ENCODE measurements at regions not wholly inside any gene's neighbourhood (a gene's known extent, or its start where the extent isn't known, plus 50 kb on each side); places are given as distances from the start of the nearest gene placed in this dataset.

DNA sequence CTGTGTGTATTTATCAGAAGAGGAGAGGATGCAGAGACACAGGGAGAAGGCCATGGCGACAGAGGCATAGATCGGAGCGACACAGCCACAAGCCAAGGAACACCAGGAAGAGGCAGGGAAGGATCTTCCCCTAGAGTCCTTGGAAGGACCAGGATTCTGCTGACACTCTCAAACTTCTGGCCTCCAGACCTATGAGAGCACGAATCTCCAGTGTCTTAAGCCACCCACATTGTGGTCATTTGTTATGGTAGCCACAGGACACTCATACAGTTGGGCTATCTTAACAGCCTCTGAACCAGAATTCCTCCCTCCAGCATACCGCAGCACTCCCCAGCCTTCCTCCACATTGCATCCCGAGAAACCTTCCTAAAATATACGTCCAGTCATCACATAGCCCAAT, 367.0 kb upstream of the MGMT start:
- DNase-seq (no peak), ATAC-seq (no peak)
- Mint-ChIP-seq H3K4me1 (peaks cover 31 to 63% (median 47%) of the 10 kb centered on the region in 4 donors), H3K27ac (peak overlapping the region in 3 of 10 donors; percentile 3 to 60 (median 57)), H3K36me3 (no peaks in the 10 kb centered on the region), H3K27me3 (no peaks in the 10 kb centered on the region), H3K4me3 (peak overlapping the region in 2 of 10 donors; percentile 19 to 21), H3K9me3 (no peaks in the 10 kb centered on the region)
- POLR2A ChIA-PET = interaction anchor here (2.1 kb wide), 1 partner anchor 9 kb away, joined by 8 read pairs; no protein-coding TSS in a partner anchor

DNA sequence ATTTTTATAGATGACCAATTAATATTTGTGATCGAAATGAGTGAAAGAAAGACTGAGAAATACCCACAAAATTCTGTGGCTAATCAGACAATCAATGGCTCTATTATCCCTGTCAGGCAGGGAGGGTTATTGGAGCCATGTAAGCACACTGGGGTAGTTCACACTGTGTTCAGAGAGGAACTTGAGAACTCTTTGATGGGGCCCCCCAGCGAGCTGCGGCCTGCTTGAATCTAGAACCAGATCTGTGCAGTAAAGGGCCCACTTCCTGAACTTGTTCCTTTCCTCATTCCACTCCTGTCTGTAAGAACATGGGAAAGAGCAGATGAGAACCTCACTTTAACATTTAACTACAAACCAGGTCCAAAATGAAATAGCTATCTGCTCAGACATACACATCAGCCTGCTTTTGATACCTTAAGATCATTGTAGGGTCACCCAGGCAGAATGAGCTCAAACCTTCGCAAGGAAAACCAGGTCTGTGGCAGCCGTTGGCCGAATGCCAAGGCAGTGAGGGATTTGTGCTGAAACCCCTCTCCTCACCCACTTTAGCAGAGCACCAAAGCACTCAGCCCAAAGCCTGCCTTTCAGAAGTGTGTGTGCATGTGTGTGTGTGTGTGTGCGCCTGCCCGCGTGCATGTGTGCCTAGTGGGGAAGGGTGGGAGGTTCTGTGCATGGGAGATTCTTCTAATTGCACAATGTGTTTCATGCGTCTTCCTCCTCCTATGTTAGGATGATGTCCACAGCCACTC, 365.6 kb upstream of the MGMT start:
- peaks cover 38 to 76% (median 59%) of the 10 kb centered on the region in 4 donors for H3K4me1 Mint-ChIP-seq

DNA sequence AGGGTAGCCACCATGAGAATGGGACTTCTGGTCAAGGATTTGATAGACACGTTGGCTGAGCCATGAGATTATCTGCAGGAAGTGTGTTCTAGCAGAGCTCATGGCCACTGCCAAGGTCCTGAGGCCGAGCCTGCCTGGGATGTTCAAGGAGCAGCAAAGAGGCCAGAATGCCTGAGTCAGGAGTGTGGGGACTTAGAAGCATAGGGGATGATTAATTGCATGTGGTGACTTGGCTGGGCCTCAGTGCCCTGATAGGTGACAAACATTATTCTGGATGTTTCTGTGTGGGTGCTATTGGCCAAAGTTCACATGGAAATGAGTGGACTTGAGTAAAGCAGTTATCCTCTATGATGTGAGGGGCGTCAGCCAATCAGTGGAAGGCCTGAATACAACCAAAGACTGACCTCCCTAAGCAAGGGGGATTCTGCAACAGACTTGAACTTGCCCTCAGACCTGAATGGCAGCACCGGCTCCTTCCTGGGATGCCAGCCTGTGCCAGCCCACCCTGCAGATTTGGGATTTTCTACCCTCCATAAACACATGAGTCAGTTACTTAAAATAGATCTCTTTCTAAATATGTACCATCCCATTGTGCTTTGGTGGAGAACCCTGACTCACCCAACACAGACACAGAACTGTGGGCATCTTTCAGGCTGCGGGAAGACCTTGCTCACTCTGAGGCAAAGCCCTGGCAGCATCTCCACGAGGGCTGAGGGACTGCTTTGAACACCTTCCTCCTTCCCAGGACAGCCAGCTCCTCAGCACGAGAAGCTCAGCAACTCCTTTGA, 363.9 kb upstream of the MGMT start:
- ATAC-seq (no peak), DNase-seq (no peak)
- no peaks in the 10 kb centered on the region for H3K9me3 Mint-ChIP-seq
- H3K4me1 Mint-ChIP-seq = peaks cover 41 to 87% (median 62%) of the 10 kb centered on the region in 4 donors
- no peaks in the 10 kb centered on the region for H3K36me3 Mint-ChIP-seq
- H3K27me3 Mint-ChIP-seq = no peaks in the 10 kb centered on the region
- H3K27ac Mint-ChIP-seq = peak overlapping the region in 9 of 10 donors; percentile 1 to 95 (median 86)
- POLR2A ChIA-PET = interaction anchor here (0.7 to 1.3 kb wide), 2 partner anchors 68 to 335 kb away, joined by 3 to 9 read pairs; no protein-coding TSS in a partner anchor
- peak overlapping the region in 4 of 10 donors; percentile 7 to 80 (median 52) for H3K4me3 Mint-ChIP-seq

More for the DNA sequence above, 365.6 kb upstream of the MGMT start:
- H3K27ac Mint-ChIP-seq = peak overlapping the region; percentile 67 to 95 (median 86)
- H3K4me3 Mint-ChIP-seq = peak overlapping the region; percentile 30 to 80 (median 64)
- peak; percentile 72 to 86 for ATAC-seq
- DNase-seq = peak in 8 of 10 donors; percentile 10 to 72 (median 36)
- no peaks in the 10 kb centered on the region for H3K9me3 Mint-ChIP-seq
- no peaks in the 10 kb centered on the region for H3K36me3 Mint-ChIP-seq
- no peaks in the 10 kb centered on the region for H3K27me3 Mint-ChIP-seq
- POLR2A ChIA-PET = interaction anchor here (0.6 to 2.1 kb wide), 6 partner anchors 11 to 65 kb away, joined by 3 to 8 read pairs (median 4); no protein-coding TSS in a partner anchor

DNA sequence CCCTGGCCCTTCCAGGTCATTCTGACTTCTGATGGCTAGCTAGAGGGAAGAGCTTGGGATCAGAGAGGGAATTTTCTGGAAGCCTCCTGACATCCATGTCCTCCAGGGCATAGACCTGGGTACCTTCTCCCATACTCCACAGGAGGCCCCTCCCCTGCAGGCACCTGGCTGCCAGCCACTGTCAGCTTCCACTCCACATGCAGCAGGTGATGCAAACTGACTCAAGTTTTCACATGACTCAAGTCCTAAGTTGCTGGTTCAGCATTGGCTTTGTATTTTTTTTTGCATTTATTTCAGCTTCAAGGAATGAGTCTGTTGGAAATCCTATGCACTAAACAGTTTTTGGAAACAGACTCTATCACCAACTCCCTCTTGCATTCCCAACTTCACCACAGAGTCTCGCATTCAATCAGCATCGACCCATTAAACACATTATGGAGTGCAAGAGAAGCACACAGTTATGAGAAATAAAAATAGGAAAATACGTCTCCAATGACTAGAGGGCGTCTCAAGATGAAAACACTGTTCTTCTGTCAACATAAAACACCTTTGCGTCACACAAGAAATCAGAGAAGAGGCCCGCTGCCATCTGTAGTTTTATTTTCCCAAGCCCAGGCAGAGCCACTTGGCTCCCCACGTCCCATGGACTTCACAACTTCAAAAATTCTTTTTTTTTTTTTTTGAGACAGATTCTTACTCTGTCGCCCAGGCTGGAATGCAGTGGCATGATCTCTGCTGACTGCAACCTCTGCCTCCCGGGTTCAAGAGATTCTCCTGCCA, 362.6 kb upstream of the MGMT start:
- H3K36me3 Mint-ChIP-seq = no peaks in the 10 kb centered on the region
- DNase-seq (no peak), ATAC-seq (peak in 1 of 2 donors; percentile 20)
- H3K27ac Mint-ChIP-seq = peak overlapping the region; percentile 69 to 96 (median 88)
- POLR2A ChIA-PET = interaction anchor here (1.1 to 1.3 kb wide), 2 partner anchors 14 to 69 kb away, joined by 3 to 9 read pairs; no protein-coding TSS in a partner anchor
- no peaks in the 10 kb centered on the region for H3K27me3 Mint-ChIP-seq
- H3K4me1 Mint-ChIP-seq = peaks cover 48 to 94% (median 69%) of the 10 kb centered on the region in 4 donors
- H3K9me3 Mint-ChIP-seq = no peaks in the 10 kb centered on the region
- peak overlapping the region in 9 of 10 donors; percentile 1 to 77 (median 67) for H3K4me3 Mint-ChIP-seq

DNA sequence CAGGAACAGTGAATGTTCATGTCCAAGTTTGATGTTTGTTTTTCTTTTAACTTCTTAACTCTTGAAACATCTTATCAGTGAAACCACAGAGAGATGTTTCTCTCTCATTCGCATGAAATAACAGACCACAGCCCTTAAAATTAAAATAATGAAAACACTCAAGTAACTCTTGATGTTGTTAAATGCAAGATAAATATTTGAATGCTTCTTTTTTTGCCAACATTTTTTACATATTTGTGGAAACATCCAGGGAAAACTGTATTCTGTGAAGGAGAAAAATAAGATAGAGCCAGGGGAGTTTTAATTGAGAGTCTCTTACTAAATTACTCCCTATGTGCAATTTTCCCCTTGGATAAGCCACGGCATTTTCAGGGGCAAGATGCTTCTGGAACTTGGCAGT, 361.8 kb upstream of the MGMT start:
- Mint-ChIP-seq H3K9me3 (no peaks in the 10 kb centered on the region), H3K27me3 (no peaks in the 10 kb centered on the region), H3K4me3 (peak overlapping the region in 8 of 10 donors; percentile 37 to 77 (median 70)), H3K36me3 (no peaks in the 10 kb centered on the region), H3K27ac (peak overlapping the region; percentile 69 to 96 (median 88)), H3K4me1 (peaks cover 48 to 97% (median 64%) of the 10 kb centered on the region in 4 donors)
- no peak for ATAC-seq
- POLR2A ChIA-PET = no interaction called here
- peak in 1 of 10 donors; percentile 10 for DNase-seq

DNA sequence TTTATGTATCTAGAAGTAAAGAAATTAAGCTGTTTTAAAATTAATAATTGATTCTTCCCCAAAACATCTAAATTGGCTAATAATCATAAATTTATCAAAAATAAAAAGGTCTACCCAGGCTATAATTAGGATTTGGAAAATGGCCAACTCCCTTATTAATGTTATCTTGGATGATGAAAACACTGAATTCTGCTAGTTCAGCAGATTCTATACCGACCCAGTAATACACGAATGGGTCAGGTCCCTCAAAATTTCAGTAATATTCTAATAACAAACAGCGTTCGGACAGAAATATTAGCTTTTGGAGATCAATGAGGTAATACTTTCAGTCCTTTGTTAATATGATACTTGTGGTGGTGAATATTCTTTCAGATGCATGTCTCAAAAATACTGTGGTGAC, 360.7 kb upstream of the MGMT start:
- H3K27ac Mint-ChIP-seq = peak overlapping the region in 3 of 10 donors; percentile 42 to 87 (median 53)

DNA sequence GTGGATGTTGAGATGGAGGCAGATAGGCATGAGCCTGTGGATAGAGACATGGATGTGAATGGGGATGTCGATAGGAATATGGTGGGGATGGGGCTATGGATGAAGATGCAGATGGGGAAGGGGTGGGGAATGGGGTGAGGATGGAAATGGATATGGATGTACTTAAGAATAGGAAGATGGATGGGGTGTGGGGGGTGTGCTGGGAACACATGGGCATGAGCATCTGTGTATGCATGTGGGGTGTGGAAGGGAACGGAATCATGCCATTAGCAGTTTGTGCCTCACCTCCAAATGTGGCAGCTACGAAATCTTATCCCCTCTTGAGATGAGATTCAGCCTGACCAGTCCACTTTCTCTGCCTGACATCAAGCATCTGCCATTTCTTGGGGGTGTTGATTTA, 359.5 kb upstream of the MGMT start:
- H3K27me3 Mint-ChIP-seq = no peaks in the 10 kb centered on the region
- ATAC-seq = no peak
- H3K4me1 Mint-ChIP-seq = peaks cover 30 to 77% (median 47%) of the 10 kb centered on the region in 4 donors
- peak overlapping the region in 4 of 10 donors; percentile 17 to 60 (median 44) for H3K27ac Mint-ChIP-seq
- DNase-seq = no peak
- no peaks in the 10 kb centered on the region for H3K9me3 Mint-ChIP-seq
- H3K4me3 Mint-ChIP-seq = no peak overlapping the region
- no peaks in the 10 kb centered on the region for H3K36me3 Mint-ChIP-seq
- POLR2A ChIA-PET = no interaction called here

More for the DNA sequence above, 360.7 kb upstream of the MGMT start:
- no peak overlapping the region for H3K4me3 Mint-ChIP-seq
- peaks cover 41 to 87% (median 55%) of the 10 kb centered on the region in 4 donors for H3K4me1 Mint-ChIP-seq
- POLR2A ChIA-PET = no interaction called here
- DNase-seq = no peak
- no peaks in the 10 kb centered on the region for H3K36me3 Mint-ChIP-seq
- H3K9me3 Mint-ChIP-seq = no peaks in the 10 kb centered on the region
- ATAC-seq = no peak
- H3K27me3 Mint-ChIP-seq = no peaks in the 10 kb centered on the region

DNA sequence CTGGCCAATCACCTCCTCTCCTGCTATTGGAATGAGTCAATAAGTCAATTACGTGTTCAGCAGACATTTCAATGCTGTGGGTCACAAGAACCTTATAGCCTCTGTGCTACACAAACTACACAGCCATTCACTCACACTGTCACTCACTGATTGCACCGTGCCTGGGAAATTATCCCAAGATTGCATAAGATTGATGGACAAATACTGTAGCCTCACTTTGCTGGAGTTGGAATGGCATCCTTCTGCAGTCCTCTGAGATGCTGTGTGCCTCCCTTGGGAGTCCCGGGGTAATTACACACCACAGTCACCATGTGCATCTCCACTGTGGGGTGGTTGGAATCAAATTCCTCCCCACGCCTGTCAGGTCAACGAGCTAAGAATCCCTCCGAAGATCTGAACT, 358.7 kb upstream of the MGMT start:
- DNase-seq (no peak), ATAC-seq (no peak)
- Mint-ChIP-seq H3K27me3 (no peaks in the 10 kb centered on the region), H3K36me3 (no peaks in the 10 kb centered on the region), H3K4me1 (peaks cover 25 to 70% (median 41%) of the 10 kb centered on the region in 4 donors), H3K9me3 (no peaks in the 10 kb centered on the region), H3K27ac (peak overlapping the region in 4 of 10 donors; percentile 7 to 85 (median 63)), H3K4me3 (peak overlapping the region in 2 of 10 donors; percentile 63 to 65)
- POLR2A ChIA-PET = interaction anchor here (0.5 kb wide), 1 partner anchor 54 kb away, joined by 4 read pairs; no protein-coding TSS in a partner anchor

DNA sequence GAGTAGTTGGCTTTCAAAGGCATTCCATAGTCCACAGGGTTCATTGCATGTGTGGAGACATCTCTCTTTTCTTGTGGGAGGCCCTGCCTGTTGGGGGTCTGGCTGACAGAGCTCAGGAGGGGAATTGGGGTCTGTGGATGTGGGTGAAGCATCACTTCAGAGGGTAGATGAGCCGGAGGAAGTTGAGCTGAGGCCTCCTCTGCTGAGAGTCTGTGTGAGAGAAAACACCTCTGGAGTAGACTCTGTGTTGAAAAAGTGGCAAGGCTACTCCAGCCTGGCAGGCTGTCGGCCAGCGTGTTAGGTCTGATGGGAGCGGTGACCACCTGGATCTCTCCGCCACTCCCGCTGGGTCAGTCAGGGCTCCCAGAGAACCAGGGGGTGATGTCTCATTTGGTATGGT, 358.0 kb upstream of the MGMT start:
- POLR2A ChIA-PET = interaction anchor here (1.5 kb wide), 1 partner anchor 72 kb away, joined by 4 read pairs; no protein-coding TSS in a partner anchor
- ATAC-seq (peak in 1 of 2 donors; percentile 65), DNase-seq (peak in 1 of 10 donors; percentile 19)
- Mint-ChIP-seq H3K4me3 (peak overlapping the region in 2 of 10 donors; percentile 63 to 65), H3K9me3 (no peaks in the 10 kb centered on the region), H3K27me3 (no peaks in the 10 kb centered on the region), H3K27ac (peak overlapping the region in 6 of 10 donors; percentile 12 to 85 (median 43)), H3K36me3 (no peaks in the 10 kb centered on the region), H3K4me1 (peaks cover 21 to 66% (median 37%) of the 10 kb centered on the region in 4 donors)

DNA sequence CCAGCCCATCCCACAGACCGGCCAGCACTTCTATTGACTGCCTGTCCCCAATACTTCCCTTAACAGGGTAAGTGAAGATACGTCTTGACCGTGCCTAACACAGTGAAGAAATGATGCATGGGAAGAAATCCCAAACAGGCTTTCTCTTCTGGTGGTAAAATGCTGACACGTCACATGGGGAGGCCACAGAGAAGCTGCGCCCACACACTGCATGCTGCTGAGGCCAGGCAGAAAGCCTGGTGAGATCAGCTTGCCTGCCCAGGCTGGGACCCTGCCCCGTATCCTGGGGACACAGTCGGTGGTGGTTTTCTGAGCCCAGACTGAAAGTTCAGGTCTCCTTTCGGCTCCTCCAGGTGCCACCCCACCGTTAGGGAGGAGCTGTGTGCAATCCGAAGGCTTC, 356.3 kb upstream of the MGMT start:
- POLR2A ChIA-PET = no interaction called here
- no peak for ATAC-seq
- DNase-seq = no peak
- Mint-ChIP-seq H3K27ac (no peak overlapping the region), H3K4me3 (no peak overlapping the region), H3K9me3 (no peaks in the 10 kb centered on the region), H3K27me3 (no peaks in the 10 kb centered on the region), H3K36me3 (no peaks in the 10 kb centered on the region), H3K4me1 (peaks cover 6 to 48% (median 26%) of the 10 kb centered on the region in 4 donors)

DNA sequence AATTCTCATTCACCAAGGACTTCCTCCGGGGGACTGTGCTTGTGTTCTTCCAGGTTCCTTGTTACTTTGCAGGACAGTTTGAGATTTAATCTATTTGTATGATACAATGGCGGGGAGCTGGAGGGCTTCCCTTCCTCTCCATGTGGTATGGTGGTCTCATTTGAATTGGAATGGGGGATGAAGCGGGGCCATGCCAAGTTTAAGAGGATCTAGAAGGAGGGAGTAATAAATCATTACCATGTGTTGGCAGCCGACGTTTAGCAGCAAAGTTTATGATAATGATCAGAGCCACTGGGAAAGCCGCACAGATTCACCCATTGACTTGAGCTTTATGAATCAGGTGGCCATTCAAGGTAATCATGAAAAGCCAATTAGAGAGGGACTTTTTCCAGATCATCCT, 355.1 kb upstream of the MGMT start:
- Mint-ChIP-seq H3K4me3 (no peak overlapping the region), H3K36me3 (no peaks in the 10 kb centered on the region), H3K4me1 (peaks cover under 1 to 38% (median 19%) of the 10 kb centered on the region in 4 donors), H3K27me3 (no peaks in the 10 kb centered on the region), H3K9me3 (no peaks in the 10 kb centered on the region), H3K27ac (peak overlapping the region in 2 of 10 donors; percentile 42 to 53)
- no peak for DNase-seq
- no peak for ATAC-seq
- POLR2A ChIA-PET = no interaction called here

DNA sequence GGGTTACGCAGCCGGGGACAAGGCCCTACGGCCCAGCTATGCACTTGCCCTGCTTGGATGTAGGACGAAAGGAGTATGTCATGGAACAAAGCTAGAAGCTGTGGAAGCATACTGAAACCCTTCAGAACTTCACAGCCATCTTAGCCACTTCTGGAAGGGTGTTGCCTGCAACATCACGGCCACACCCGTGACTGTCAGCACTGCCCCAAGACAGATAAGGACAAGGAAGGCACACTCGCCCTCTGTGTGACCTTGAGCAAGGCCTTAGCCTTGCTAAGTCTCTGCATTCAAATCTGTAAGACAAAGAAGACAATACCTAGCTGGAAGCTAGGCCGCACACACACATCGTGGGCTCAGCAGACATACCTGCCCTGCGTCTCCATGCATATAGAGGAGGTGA, 352.5 kb upstream of the MGMT start:
- H3K9me3 Mint-ChIP-seq = peaks cover 0 to 7% (median 0%) of the 10 kb centered on the region in 9 donors
- H3K36me3 Mint-ChIP-seq = no peaks in the 10 kb centered on the region
- peaks cover 0 to 13% (median 2%) of the 10 kb centered on the region in 4 donors for H3K4me1 Mint-ChIP-seq
- no peaks in the 10 kb centered on the region for H3K27me3 Mint-ChIP-seq
- H3K4me3 Mint-ChIP-seq = no peak overlapping the region
- POLR2A ChIA-PET = no interaction called here
- DNase-seq (no peak), ATAC-seq (no peak)
- no peak overlapping the region for H3K27ac Mint-ChIP-seq
